BJ (cell line): ENCODE measurements at regions not wholly inside any gene's neighbourhood (a gene's known extent, or its start where the extent isn't known, plus 50 kb on each side); places are given as distances from the start of the nearest gene placed in this dataset.

Source experiments
- CTCF ChIA-PET: fragments of 350-600 bp; formaldehyde crosslinking; extraction: SDS; loops from one replicate; lab custom pipeline; 2021; ENCODE audit warnings: antibody characterized with exemption, inconsistent platforms; lab: Yijun Ruan, JAX
- POLR2A ChIA-PET: fragments of 300-600 bp; sonication (Branson Sonifier 250); formaldehyde crosslinking; extraction: SDS; loops from one replicate; lab custom pipeline; 2021; ENCODE audit warnings: antibody characterized with exemption; lab: Charles Lee
- DNase-seq: peaks from one replicate; pipeline ENCODE4 v3.0.0-alpha.2; 2011; ENCODE audit warnings: low read depth
- H3K27me3 ChIP-seq: 2 replicates; pipeline ENCODE4 v1.6.0; 2011; ENCODE audit warnings: low read length; ENCODE audit not compliant: control insufficient read depth, insufficient read depth
- H3K36me3 ChIP-seq: 2 replicates; pipeline ENCODE4 v1.5.1; 2011; ENCODE audit warnings: low read length; ENCODE audit not compliant: control insufficient read depth, insufficient read depth
- H3K4me3 ChIP-seq: 2 replicates; pipeline ENCODE4 v1.5.1; 2011; ENCODE audit warnings: low read depth, mild to moderate bottlenecking, control low read depth, low read length
- TF ChIP-seq, protein P1 (sequence below): IDR thresholded peaks from 2 replicates; pipeline ENCODE4 v1.5.1; 2011; ENCODE audit warnings: low read depth, mild to moderate bottlenecking, control low read depth, inconsistent platforms, low read length, moderate library complexity; ENCODE audit not compliant: insufficient read depth

DNA sequence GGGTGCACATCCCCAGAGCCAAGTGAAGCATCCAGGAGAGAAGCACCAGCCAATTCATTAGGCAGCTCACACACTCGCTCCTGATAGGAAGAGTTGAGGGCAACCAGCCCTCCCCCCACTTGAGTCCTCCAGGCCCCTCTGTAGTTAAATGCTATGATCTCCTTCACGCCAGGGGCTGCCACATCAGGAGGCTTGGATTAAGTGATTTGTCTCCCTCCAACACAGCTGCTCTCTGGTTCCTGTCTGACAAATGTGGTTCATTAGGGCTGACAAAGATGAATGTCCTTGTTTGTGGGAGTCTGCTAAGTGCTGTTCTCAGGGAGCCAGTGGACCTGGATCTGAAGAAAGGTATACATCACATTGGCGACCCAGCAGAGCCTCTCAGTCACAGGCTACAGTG is 94.5 kb upstream of the WSCD1 start:
- H3K27me3 ChIP-seq, result no peaks in the 10 kb centered on the region
- H3K4me3 ChIP-seq, result no peak overlapping the region
- H3K36me3 ChIP-seq, result no peaks in the 10 kb centered on the region
- TF ChIP-seq, protein P1, sequence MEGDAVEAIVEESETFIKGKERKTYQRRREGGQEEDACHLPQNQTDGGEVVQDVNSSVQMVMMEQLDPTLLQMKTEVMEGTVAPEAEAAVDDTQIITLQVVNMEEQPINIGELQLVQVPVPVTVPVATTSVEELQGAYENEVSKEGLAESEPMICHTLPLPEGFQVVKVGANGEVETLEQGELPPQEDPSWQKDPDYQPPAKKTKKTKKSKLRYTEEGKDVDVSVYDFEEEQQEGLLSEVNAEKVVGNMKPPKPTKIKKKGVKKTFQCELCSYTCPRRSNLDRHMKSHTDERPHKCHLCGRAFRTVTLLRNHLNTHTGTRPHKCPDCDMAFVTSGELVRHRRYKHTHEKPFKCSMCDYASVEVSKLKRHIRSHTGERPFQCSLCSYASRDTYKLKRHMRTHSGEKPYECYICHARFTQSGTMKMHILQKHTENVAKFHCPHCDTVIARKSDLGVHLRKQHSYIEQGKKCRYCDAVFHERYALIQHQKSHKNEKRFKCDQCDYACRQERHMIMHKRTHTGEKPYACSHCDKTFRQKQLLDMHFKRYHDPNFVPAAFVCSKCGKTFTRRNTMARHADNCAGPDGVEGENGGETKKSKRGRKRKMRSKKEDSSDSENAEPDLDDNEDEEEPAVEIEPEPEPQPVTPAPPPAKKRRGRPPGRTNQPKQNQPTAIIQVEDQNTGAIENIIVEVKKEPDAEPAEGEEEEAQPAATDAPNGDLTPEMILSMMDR, result no peak
- POLR2A ChIA-PET, result no interaction called here
- no peak for DNase-seq
- CTCF ChIA-PET, result no interaction called here

DNA sequence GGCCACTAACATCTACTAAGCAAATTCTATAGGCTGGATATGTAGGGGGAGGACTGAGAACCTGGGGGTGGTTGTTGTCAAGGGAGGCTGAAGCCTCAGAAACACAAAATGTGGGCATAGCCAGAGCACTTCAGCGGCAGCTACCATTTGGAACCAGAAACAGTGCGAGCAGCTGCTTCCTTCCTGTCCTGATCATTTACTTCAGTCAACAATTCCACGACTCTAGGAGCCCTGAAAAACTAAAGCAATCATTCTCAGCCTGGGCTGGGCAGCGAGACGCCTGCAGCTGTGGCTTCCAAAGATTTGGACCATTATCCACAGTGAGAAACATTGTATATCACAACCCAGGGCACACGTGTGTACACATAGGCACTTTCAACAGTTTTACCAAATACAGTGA is 93.9 kb upstream of the WSCD1 start:
- ChIA-PET POLR2A (no interaction called here), CTCF (no interaction called here)
- TF ChIP-seq, protein P1, result no peak
- no peak for DNase-seq
- Histone ChIP-seq H3K27me3 (no peaks in the 10 kb centered on the region), H3K36me3 (no peaks in the 10 kb centered on the region), H3K4me3 (no peak overlapping the region)

DNA sequence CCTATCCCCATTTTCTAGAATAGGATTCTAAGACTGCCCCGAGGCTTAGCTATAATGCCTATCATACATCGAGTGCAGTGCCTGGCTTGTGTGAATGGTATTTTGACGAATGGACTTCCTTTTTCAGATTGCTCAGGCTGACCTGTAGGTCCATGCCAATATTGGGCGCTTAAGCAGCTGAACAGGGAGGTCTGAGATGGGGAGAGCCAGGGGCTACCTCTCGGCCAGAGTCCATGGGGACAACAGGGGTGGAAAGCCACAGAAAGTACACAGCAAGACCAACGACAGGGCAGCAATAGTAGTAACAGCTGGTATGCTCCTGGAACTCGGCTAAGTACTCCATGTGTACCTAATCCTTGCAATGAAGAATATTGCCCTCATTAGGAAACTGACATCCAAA is 91.7 kb upstream of the WSCD1 start:
- Histone ChIP-seq H3K36me3 (no peaks in the 10 kb centered on the region), H3K4me3 (no peak overlapping the region), H3K27me3 (no peaks in the 10 kb centered on the region)
- TF ChIP-seq, protein P1, result no peak
- ChIA-PET CTCF (no interaction called here), POLR2A (no interaction called here)
- no peak for DNase-seq

DNA sequence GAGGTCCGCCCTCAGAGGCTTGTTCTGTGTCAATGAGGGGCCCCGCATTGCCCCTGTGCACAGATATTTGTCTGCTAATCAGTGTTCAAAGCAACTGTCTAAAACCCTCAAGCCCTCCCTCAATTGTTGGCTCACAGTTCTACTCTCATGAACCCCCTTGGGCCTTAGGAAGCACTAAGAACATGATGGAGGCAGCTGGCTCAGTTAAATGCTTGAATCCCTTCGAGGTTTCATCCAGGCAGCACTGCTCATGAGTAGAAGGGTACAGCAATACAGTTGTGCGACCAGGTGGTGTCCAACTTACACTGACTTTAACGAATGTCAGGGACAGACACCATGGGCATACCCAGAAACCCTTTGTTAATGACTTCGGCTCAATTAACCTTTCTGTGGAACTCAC is 89.2 kb upstream of the WSCD1 start:
- Histone ChIP-seq H3K27me3 (no peaks in the 10 kb centered on the region), H3K36me3 (no peaks in the 10 kb centered on the region), H3K4me3 (no peak overlapping the region)
- POLR2A ChIA-PET, result no interaction called here
- DNase-seq, result no peak
- CTCF ChIA-PET, result no interaction called here
- TF ChIP-seq, protein P1, result no peak

DNA sequence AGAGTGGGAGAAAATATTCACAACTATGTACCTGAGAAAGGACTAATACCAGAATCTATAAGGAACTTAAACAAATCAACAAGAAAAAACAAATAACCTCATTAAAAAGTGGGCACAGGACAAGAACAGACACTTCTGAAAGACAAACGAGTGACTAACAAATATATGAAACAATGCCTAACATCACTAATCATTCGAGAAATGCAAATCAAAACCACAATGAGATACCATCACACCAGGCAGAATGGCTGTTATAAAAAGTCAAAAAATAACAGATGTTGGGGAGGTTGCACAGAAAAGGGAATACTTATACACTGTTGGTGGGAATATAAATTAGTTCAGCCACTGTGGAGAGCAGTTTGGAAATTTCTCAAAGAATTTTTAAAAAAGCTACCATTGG is 83.5 kb upstream of the WSCD1 start:
- Histone ChIP-seq H3K4me3 (no peak overlapping the region), H3K36me3 (no peaks in the 10 kb centered on the region), H3K27me3 (no peaks in the 10 kb centered on the region)
- CTCF ChIA-PET, result no interaction called here
- POLR2A ChIA-PET, result no interaction called here
- no peak for DNase-seq
- TF ChIP-seq, protein P1, result no peak
